H9 (cell line): ENCODE measurements at regions not wholly inside any gene's neighbourhood (a gene's known extent, or its start where the extent isn't known, plus 50 kb on each side); places are given as distances from the start of the nearest gene placed in this dataset.

ENCODE experiments used
- DNase-seq: peaks from one replicate; pipeline ENCODE4 v3.0.0-alpha.2; 2017
- H2AFZ ChIP-seq: one replicate; pipeline ENCODE4 v1.6.1; 2013; ENCODE audit warnings: mild to moderate bottlenecking, low read length, control low read depth, moderate library complexity
- H2AK5ac ChIP-seq: 2 replicates; pipeline ENCODE4 v1.6.1; 2013; ENCODE audit warnings: low read length, control low read depth, mixed read lengths; ENCODE audit not compliant: insufficient read length
- H2BK120ac ChIP-seq: one replicate; pipeline ENCODE4 v1.6.1; 2013; ENCODE audit warnings: low read depth, mild to moderate bottlenecking, low read length, control low read depth, inconsistent platforms; ENCODE audit not compliant: poor library complexity, severe bottlenecking
- H2BK12ac ChIP-seq: 2 replicates; pipeline ENCODE4 v1.6.1; 2013; ENCODE audit warnings: low read length, control low read depth, mixed read lengths, low read depth; ENCODE audit not compliant: insufficient read length
- H2BK15ac ChIP-seq: 2 replicates; pipeline ENCODE4 v1.6.1; 2013; ENCODE audit warnings: low read depth, low read length, control low read depth
- H2BK20ac ChIP-seq: one replicate; pipeline ENCODE4 v1.6.1; 2013; ENCODE audit warnings: low read depth, mild to moderate bottlenecking, low read length, control low read depth, inconsistent platforms; ENCODE audit not compliant: poor library complexity, severe bottlenecking
- H2BK5ac ChIP-seq: 2 replicates; pipeline ENCODE4 v1.6.1; 2013; ENCODE audit warnings: low read length, control low read depth, mixed read lengths; ENCODE audit not compliant: insufficient read length
- H3K14ac ChIP-seq: 2 replicates; pipeline ENCODE4 v1.6.1; 2013; ENCODE audit warnings: low read length, control low read depth; ENCODE audit not compliant: insufficient read depth
- H3K18ac ChIP-seq: 2 replicates; pipeline ENCODE4 v1.6.1; 2013; ENCODE audit warnings: low read depth, mild to moderate bottlenecking, mixed read lengths, low read length, control low read depth; ENCODE audit not compliant: insufficient read length
- H3K23ac ChIP-seq: 2 replicates; pipeline ENCODE4 v1.6.1; 2013; ENCODE audit warnings: low read length, control low read depth, mixed read lengths, low read depth; ENCODE audit not compliant: insufficient read length
- H3K23me2 ChIP-seq: 2 replicates; pipeline ENCODE4 v1.6.1; 2013; ENCODE audit warnings: low read depth, mild to moderate bottlenecking, mixed read lengths, low read length, control low read depth; ENCODE audit not compliant: insufficient read length, poor library complexity, severe bottlenecking
- H3K27ac ChIP-seq: 2 replicates; pipeline ENCODE4 v1.5.1; 2013; ENCODE audit warnings: low read length, control low read depth, mixed read lengths, low read depth; ENCODE audit not compliant: insufficient read length
- H3K27me3 ChIP-seq: 2 replicates; pipeline ENCODE4 v1.6.1; 2013; ENCODE audit warnings: low read length, control low read depth, inconsistent platforms; ENCODE audit not compliant: insufficient read depth
- H3K4ac ChIP-seq: 2 replicates; pipeline ENCODE4 v1.6.1; 2013; ENCODE audit warnings: low read depth, mild to moderate bottlenecking, control low read depth, inconsistent platforms, low read length, moderate library complexity
- H3K4me1 ChIP-seq: 2 replicates; pipeline ENCODE4 v1.6.1; 2013; ENCODE audit warnings: low read length, control low read depth, inconsistent platforms; ENCODE audit not compliant: insufficient read depth
- H3K4me2 ChIP-seq: 2 replicates; pipeline ENCODE4 v1.6.1; 2013; ENCODE audit warnings: low read length, control low read depth, mixed read lengths; ENCODE audit not compliant: insufficient read length, insufficient read depth
- H3K56ac ChIP-seq: 2 replicates; pipeline ENCODE4 v1.6.1; 2013; ENCODE audit warnings: low read depth, mild to moderate bottlenecking, mixed read lengths, low read length, control low read depth; ENCODE audit not compliant: insufficient read length
- H3K79me1 ChIP-seq: 2 replicates; pipeline ENCODE4 v1.6.1; 2013; ENCODE audit warnings: low read depth, mild to moderate bottlenecking, moderate library complexity, low read length, control low read depth, inconsistent platforms; ENCODE audit not compliant: insufficient read depth, poor library complexity, severe bottlenecking
- H3K79me2 ChIP-seq: 2 replicates; pipeline ENCODE4 v1.6.1; 2013; ENCODE audit warnings: low read length, control low read depth, inconsistent platforms; ENCODE audit not compliant: insufficient read depth
- H3K9ac ChIP-seq: 2 replicates; pipeline ENCODE4 v1.6.1; 2013; ENCODE audit warnings: low read length, control low read depth, mixed read lengths; ENCODE audit not compliant: insufficient read length; ENCODE audit errors: extremely low read depth
- H3K9me3 ChIP-seq: one replicate; pipeline ENCODE4 v1.6.1; 2013; ENCODE audit warnings: low read depth, low read length, inconsistent platforms; ENCODE audit not compliant: control insufficient read depth
- H3T11ph ChIP-seq: one replicate; pipeline ENCODE4 v1.6.1; 2013; ENCODE audit warnings: mild to moderate bottlenecking, low read length, control low read depth, inconsistent platforms
- H4K20me1 ChIP-seq: one replicate; pipeline ENCODE4 v1.6.1; 2013; ENCODE audit not compliant: control insufficient read depth, insufficient read length, insufficient read depth
- H4K5ac ChIP-seq: 2 replicates; pipeline ENCODE4 v1.6.1; 2013; ENCODE audit warnings: low read depth, mild to moderate bottlenecking, mixed read lengths, low read length, control low read depth; ENCODE audit not compliant: insufficient read length
- H4K8ac ChIP-seq: replicated peaks from 2 replicates; pipeline ENCODE4 v1.6.1; 2013; ENCODE audit warnings: low read length, control low read depth, mixed read lengths, low read depth; ENCODE audit not compliant: insufficient read length
- H4K91ac ChIP-seq: 2 replicates; pipeline ENCODE4 v1.6.1; 2013; ENCODE audit warnings: low read depth, mild to moderate bottlenecking, moderate library complexity, mixed read lengths, low read length, control low read depth; ENCODE audit not compliant: insufficient read length
- H3K27ac Mint-ChIP-seq, 3 experiments: 2 replicates in 2 of 3; 3 replicates in 1 of 3; pipeline ENCODE4 v1.8.0; 2020 to 2021; ENCODE audit warnings: mixed read lengths in 3 of 3, mild to moderate bottlenecking in 1 of 3, moderate library complexity in 1 of 3
- H3K27me3 Mint-ChIP-seq: 2 replicates; pipeline ENCODE4 v1.8.0; 2021; ENCODE audit warnings: low read depth, mild to moderate bottlenecking, moderate library complexity, mixed read lengths
- H3K36me3 Mint-ChIP-seq, 3 experiments: 2 replicates in 2 of 3; 3 replicates in 1 of 3; pipeline ENCODE4 v1.8.0; 2020 to 2021; ENCODE audit warnings: low read depth in 3 of 3, mixed read lengths in 3 of 3; ENCODE audit not compliant: insufficient read depth in 1 of 3
- H3K4me1 Mint-ChIP-seq, 2 experiments: 2 replicates each; pipeline ENCODE4 v1.8.0; 2020; ENCODE audit warnings: mixed read lengths in 2 of 2
- H3K4me3 Mint-ChIP-seq, 2 experiments: 2 replicates in 1 of 2; 3 replicates in 1 of 2; pipeline ENCODE4 v1.8.0; 2020 to 2021; ENCODE audit warnings: mild to moderate bottlenecking in 2 of 2, mixed read lengths in 2 of 2, moderate library complexity in 1 of 2
- H3K9me3 Mint-ChIP-seq, 2 experiments: 2 replicates in 1 of 2; 3 replicates in 1 of 2; pipeline ENCODE4 v1.8.0; 2020; ENCODE audit warnings: mild to moderate bottlenecking in 2 of 2, mixed read lengths in 2 of 2, moderate library complexity in 1 of 2
- CTCF ChIP-seq: fragments of 200-600 bp; sonication (generic); conservative IDR thresholded peaks from 3 replicates; pipeline ENCODE4 v1.8.0; 2021; ENCODE audit warnings: antibody characterized with exemption, mild to moderate bottlenecking
- WGBS: extraction: QIAGEN DNeasy Blood & Tissue Kit; methylation state at CpG from one replicate; pipeline ENCODE4 v1.1.7; 2013; ENCODE audit warnings: missing lambda C conversion rate, low lambda C conversion rate, mixed read lengths; ENCODE audit not compliant: insufficient read length; ENCODE audit errors: extremely low coverage; 5-methylcytosine and 5-hydroxymethylcytosine counted together

GRCh38 chr2:175834477-175834876 is 167.6 kb downstream of the LNPK start:
- Histone ChIP-seq H2BK12ac (no peak overlapping the region), H4K5ac (no peak overlapping the region), H3K9me3 (no peaks in the 10 kb centered on the region), H3K23me2 (no peaks in the 10 kb centered on the region), H3T11ph (no peak overlapping the region), H3K23ac (no peak overlapping the region), H3K4me1 (0 out of 2 replicates have a peak, but pooled peaks cover 2% of the 10 kb centered on the region), H2BK20ac (no peak overlapping the region), H4K8ac (no peak overlapping the region), H3K79me1 (no peaks in the 10 kb centered on the region), H3K56ac (no peak overlapping the region), H3K9ac (no peak overlapping the region), H3K18ac (no peak overlapping the region), H3K4me2 (no peak overlapping the region), H3K79me2 (no peaks in the 10 kb centered on the region), H3K4ac (no peak overlapping the region), H2BK5ac (no peak overlapping the region), H2AFZ (no peak overlapping the region), H4K91ac (no peak overlapping the region), H2BK15ac (no peak overlapping the region), H2BK120ac (no peak overlapping the region), H3K27me3 (no peaks in the 10 kb centered on the region), H3K27ac (no peak overlapping the region), H2AK5ac (no peak overlapping the region), H4K20me1 (no peaks in the 10 kb centered on the region), H3K14ac (no peak overlapping the region)
- no CpG with 5 or more reads among the region's 5 CpGs for WGBS
- Mint-ChIP-seq H3K4me3 (no peak overlapping the region), H3K4me1 (peaks cover 8 to 9% of the 10 kb centered on the region in 2 experiments), H3K27ac (peak overlapping the region in 1 of 3 experiments; percentile 17; a peak in 3 of 7 replicates), H3K9me3 (no peaks in the 10 kb centered on the region), H3K27me3 (no peaks in the 10 kb centered on the region; the same call in none of the 2 replicates), H3K36me3 (no peaks in the 10 kb centered on the region)
- DNase-seq = no peak
- no peak for TF ChIP-seq CTCF
